ENCODE measurements at regions not wholly inside any gene's neighbourhood (a gene's known extent, or its start where the extent isn't known, plus 50 kb on each side); places are given as distances from the start of the nearest gene placed in this dataset.

DNA sequence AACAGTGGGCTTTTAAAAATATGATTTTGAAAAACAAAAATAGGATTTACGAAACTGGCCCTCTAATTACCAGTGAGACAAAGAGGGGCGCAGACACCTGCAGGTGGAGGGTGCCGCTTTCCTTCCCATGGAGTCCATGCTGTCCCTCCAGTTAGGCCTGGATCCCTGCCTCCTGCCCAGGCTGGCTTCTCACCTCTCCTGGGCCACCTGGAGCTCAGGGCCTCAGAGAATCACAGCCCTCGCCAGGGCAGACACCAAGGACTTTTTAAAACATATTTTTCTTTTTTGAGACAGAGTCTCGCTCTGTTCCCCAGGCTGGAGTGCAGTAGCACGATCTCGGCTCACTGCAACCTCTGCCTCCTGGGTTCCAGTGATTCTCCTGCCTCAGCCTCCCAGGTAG, 1437.2 kb downstream of the TBC1D22A start (continued):
- TF ChIP-seq, protein P1, sequence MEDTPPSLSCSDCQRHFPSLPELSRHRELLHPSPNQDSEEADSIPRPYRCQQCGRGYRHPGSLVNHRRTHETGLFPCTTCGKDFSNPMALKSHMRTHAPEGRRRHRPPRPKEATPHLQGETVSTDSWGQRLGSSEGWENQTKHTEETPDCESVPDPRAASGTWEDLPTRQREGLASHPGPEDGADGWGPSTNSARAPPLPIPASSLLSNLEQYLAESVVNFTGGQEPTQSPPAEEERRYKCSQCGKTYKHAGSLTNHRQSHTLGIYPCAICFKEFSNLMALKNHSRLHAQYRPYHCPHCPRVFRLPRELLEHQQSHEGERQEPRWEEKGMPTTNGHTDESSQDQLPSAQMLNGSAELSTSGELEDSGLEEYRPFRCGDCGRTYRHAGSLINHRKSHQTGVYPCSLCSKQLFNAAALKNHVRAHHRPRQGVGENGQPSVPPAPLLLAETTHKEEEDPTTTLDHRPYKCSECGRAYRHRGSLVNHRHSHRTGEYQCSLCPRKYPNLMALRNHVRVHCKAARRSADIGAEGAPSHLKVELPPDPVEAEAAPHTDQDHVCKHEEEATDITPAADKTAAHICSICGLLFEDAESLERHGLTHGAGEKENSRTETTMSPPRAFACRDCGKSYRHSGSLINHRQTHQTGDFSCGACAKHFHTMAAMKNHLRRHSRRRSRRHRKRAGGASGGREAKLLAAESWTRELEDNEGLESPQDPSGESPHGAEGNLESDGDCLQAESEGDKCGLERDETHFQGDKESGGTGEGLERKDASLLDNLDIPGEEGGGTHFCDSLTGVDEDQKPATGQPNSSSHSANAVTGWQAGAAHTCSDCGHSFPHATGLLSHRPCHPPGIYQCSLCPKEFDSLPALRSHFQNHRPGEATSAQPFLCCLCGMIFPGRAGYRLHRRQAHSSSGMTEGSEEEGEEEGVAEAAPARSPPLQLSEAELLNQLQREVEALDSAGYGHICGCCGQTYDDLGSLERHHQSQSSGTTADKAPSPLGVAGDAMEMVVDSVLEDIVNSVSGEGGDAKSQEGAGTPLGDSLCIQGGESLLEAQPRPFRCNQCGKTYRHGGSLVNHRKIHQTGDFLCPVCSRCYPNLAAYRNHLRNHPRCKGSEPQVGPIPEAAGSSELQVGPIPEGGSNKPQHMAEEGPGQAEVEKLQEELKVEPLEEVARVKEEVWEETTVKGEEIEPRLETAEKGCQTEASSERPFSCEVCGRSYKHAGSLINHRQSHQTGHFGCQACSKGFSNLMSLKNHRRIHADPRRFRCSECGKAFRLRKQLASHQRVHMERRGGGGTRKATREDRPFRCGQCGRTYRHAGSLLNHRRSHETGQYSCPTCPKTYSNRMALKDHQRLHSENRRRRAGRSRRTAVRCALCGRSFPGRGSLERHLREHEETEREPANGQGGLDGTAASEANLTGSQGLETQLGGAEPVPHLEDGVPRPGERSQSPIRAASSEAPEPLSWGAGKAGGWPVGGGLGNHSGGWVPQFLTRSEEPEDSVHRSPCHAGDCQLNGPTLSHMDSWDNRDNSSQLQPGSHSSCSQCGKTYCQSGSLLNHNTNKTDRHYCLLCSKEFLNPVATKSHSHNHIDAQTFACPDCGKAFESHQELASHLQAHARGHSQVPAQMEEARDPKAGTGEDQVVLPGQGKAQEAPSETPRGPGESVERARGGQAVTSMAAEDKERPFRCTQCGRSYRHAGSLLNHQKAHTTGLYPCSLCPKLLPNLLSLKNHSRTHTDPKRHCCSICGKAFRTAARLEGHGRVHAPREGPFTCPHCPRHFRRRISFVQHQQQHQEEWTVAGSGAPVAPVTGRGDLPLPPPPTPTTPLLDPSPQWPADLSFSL (CRISPR knock-in tag; IDR thresholded peaks at IDR 0.05) = no peak
- TF ChIP-seq RBFOX2 (IDR thresholded peaks at IDR 0.05; ENCODE audit: low read depth, low read length) (no peak), HNRNPH1 (optimal IDR thresholded peaks at IDR 0.05; ENCODE audit: low read depth, low read length) (no peak), ZMYM4 (CRISPR knock-in tag; IDR thresholded peaks at IDR 0.05) (no peak), NFE2 (CRISPR knock-in tag; IDR thresholded peaks at IDR 0.05) (no peak), DMTF1 (CRISPR knock-in tag; IDR thresholded peaks at IDR 0.05) (no peak)

Data from HepG2 (cell line).